LoVo (cell line): ENCODE measurements at regions not wholly inside any gene's neighbourhood (a gene's known extent, or its start where the extent isn't known, plus 50 kb on each side); places are given as distances from the start of the nearest gene placed in this dataset.

Source experiments
- DNase-seq: peaks from one replicate; pipeline ENCODE4 v3.0.0-alpha.2; 2016; ENCODE audit warnings: low spot score

GRCh38 chrX:42619068-42619467 is 158.9 kb downstream of the PPP1R2C start:
- DNase-seq = no peak

DNA sequence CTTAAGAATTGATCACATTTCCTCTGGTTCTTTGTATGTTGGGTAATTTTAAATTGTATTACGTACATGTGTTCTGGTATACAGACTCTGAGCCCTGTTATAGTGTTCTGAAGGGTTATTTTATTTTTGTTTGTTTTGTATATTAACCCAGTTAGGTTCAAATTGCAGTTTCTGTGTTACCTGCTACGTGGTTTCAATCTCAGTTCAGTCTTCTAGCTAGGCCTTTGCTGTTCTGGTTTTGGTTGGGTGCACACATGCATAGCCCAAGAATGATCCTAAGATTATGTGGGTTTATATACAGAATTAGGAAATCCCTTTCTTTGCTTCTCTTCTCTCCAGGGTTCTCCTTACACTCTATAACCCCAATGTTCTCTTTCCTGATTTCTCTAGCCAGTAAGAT is 161.0 kb downstream of the PPP1R2C start:
- no peak for DNase-seq

GRCh38 chrX:42615161-42615563 is 162.8 kb downstream of the PPP1R2C start:
- DNase-seq = peak; percentile 18

DNA sequence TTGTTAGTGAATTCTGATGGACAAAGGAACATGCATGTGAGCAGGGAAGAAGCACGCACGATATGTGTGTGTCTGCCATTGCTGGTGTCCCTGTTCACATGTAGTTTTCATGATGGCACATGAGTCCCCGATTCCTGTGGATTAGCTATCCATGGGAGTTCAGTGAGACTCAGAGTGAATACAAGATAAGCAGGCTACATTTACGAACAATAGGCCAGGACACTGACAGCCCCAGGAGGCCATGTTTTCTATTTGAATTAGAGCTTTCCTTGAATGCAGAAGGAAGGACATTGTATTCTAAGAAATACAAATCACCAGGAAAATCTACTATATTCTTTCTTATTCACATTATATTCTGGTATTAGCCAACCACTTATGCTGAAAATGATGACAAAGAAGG is 171.4 kb downstream of the PPP1R2C start:
- DNase-seq = no peak

- no peak for DNase-seq
These were observed 173.7 kb downstream of the PPP1R2C start for GRCh38 chrX:42604302-42604701.

GRCh38 chrX:42603016-42603415 is 174.9 kb downstream of the PPP1R2C start:
- no peak for DNase-seq

DNA sequence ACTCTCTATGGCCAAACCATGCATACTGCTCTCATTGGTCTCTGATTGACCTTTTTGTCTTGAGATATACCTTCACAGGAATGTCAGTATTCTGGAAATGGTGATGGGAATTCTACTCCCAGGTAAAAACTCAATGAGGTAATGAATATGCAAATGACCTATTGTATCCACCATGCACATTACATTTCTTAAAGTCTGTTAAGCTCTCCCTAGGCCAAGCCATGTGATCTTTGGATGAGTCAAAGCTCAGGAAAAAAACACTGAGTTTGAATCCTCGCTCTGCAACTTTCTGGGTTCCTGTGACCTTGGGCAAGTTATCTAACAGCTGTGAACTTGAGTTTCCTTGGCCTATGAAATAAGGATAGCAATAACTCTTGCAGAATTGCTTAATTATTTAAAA is 175.4 kb downstream of the PPP1R2C start:
- DNase-seq = no peak

DNA sequence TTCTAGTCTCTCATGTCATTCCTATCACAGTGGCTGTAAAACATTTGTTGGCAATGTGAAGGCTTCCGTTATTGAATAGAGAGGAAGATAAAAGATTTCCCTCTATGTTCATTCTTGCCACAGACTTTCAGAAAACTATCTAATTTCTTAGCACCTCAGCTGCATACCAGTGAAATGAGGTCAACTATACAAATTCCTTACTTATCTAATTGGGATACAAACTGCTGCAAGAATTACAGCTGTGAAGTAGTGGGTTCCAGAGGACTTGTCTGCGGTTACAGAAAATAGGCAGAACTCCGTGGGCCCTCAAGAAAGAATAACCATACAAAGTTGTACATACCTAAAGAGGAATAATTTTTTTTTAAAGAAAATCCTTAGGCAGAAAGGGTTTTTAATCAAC is 175.8 kb downstream of the PPP1R2C start:
- no peak for DNase-seq

DNA sequence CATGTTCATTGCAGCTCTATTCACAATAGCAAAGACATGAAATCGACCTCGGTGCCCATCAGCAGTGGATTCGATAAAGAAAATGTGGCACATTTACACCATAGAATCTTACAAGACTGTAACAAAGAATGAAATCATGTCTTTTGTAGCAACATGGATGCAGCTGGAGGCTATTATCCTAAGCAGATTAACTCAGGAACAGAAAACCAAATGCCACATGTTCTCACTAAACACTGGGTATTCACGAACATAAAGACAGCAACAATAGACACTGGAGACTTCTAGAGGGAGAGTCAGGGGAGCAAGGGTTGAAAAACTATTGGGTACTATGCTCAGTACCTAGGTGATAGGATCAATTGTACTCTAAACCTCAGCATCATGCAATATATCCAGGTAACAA is 180.5 kb downstream of the PPP1R2C start:
- DNase-seq = no peak

GRCh38 chrX:42585842-42586621 is 191.9 kb downstream of the PPP1R2C start:
- DNase-seq = no peak

DNA sequence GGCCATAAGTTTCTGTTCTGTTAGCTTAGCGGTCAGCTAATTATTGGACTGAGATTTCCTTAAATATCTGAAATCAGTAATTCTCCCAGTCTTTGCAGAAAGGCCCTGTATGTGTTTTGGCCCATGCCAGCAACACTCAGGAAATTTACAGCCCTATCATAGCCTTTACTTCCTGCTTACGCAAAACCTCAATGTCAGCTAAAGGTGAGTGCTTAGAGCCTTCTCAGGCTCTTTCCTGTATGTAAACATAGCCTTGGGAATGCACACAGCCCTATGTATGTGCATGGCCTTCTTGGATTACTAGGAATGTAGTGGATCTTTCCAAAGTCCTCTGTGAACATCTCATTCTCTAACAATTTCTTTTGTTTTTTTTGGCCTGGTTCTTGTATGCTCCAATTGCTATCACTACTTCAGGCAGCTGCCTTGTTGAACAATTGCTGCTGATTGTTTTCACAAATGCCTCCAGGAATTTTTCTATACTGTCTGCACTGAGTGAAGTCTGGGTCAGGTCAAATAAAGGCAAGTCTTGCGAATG is 200.0 kb downstream of the PPP1R2C start:
- peak; percentile 1 for DNase-seq

DNA sequence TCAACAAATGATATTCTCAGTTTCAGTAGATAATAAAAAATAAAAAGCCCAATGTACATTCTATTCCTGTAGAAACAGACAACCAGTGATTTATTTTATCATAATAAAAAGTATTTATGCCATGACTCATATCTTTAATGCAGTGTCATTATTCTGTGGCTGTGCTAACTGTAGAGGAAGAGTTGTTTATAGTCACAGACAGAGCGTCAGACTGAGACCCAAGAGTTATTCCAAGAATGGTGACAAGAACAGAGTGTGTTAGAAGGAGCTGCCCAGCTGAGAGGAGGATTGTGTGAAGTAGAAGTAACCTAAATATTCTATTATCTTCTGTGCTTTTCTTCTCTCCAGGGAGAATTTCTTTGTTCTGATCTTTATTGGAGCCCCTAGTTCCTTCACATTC is 210.7 kb downstream of the PPP1R2C start:
- peak; percentile 1 for DNase-seq

DNA sequence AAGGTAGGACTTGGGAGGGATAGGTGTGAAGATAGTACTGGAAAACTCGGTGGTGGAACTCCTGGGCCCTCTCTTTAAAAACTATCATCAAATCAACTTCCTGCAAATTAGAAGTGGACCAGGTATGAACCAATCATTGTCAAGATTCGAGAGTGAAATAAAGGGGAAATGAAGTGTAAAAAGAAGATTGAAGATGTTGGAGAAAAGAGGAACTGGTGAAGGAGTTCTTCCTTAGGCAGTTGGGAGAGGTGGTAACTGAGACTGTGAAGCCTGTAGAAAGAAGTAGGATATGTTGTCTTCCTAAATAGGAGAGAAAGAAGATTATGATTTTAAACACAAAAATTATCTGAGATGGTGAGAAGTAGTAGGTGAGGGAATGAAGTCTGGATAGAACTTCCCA is 212.2 kb downstream of the PPP1R2C start:
- DNase-seq = no peak

GRCh38 chrX:42546800-42547199 is 231.2 kb downstream of the PPP1R2C start:
- no peak for DNase-seq

GRCh38 chrX:42544883-42545282 is 233.1 kb downstream of the PPP1R2C start:
- DNase-seq = no peak

- no peak for DNase-seq
These were observed 236.4 kb downstream of the PPP1R2C start for GRCh38 chrX:42541554-42541953.

DNA sequence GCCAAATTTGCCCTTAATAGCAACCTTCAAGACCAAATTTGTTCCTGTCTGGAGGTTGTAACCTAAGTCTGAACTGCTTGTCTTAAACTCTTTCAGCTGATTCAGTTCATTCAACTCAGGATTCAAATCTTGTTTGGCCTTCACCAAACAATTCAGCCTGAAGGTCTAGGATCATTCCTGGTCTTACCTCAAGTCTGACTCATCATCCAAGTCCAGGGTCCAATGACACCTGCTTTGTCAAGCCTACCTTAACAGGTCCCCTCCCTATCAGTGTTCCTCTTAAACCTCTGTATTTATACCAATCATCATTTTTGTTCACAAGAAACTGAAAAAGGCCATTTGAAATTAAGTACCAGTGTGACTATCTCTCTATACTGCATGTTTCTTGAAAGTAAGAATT is 237.8 kb downstream of the PPP1R2C start:
- DNase-seq = peak; percentile 2

- DNase-seq = no peak
These were observed 239.6 kb downstream of the PPP1R2C start for GRCh38 chrX:42538405-42538804.

GRCh38 chrX:42536286-42536685 is 241.7 kb downstream of the PPP1R2C start:
- no peak for DNase-seq

- DNase-seq = no peak
These were observed 242.7 kb downstream of the PPP1R2C start for GRCh38 chrX:42535233-42535632.

DNA sequence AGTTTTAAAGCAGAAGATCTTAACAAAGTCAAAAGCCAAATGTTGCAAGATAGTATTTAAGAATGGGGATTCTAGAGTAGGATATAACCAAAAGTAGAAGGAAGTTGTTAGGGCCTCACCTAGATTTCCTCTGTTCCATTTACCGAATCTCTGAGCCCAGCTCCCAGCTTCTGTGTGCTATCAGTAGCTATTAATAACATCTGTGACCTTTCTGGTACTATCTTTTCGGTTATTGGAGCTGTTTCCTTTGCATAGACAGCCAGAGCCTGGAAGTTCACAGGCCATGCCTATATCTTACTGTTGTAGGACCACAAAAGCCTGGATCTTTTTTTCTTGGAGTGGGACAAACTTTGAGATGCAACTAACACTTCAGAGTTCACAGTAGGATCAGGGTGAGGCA is 244.2 kb downstream of the PPP1R2C start:
- no peak for DNase-seq

DNA sequence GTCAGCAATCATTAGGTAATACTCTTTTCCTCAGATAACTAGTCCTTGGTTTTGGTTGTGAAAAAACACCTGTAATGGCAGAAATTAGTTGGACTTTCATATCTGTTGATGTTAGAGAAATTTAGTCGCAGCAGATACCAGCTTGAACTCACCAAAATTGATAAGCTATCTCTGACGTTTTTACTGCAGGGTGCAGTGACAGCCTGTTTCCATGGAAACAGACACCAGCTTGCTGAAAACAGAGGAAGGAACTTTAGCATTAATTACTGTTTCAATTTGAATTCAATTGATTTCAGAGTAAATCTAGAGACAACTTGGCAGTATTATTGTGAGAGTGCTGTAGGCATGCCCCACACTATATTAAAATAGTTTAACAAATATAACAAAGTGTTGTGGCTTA is 246.5 kb downstream of the PPP1R2C start:
- DNase-seq = no peak

GRCh38 chrX:42530027-42530426 is 247.9 kb downstream of the PPP1R2C start:
- no peak for DNase-seq

GRCh38 chrX:42524379-42524778 is 253.6 kb downstream of the PPP1R2C start:
- peak; percentile 34 for DNase-seq
